B cell (primary cell): ENCODE measurements at regions not wholly inside any gene's neighbourhood (a gene's known extent, or its start where the extent isn't known, plus 50 kb on each side); places are given as distances from the start of the nearest gene placed in this dataset.

Experiments used
- CTCF ChIP-seq: fragments of 200-600 bp; IDR thresholded peaks from one replicate; pipeline ENCODE4 v1.8.0; 2022; ENCODE audit warnings: antibody characterized with exemption, mild to moderate bottlenecking
- EZH2 ChIP-seq: IDR thresholded peaks from 2 replicates; pipeline ENCODE4 v1.6.1; 2012; ENCODE audit warnings: borderline replicate concordance, low read depth, mild to moderate bottlenecking, moderate library complexity, low read length; ENCODE audit not compliant: insufficient read depth, poor library complexity, severe bottlenecking

DNA sequence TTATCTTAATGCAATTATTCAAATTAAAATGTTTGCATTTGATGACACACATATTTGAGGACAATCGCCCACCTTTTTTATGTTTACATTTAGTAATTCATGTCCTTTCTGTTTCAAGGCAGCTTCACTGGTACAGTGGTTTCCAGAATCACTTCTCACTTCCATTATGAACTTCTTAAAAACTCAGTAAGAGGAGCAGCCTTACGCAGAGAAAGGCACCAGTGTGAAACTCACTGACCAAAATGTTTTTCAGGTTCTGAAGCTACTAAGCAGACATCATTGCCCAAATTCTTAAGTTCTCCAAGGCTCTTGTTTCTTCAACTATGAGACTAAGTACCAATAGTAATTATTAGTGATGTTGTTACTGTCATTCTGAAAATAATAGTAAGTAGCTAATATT is 353.1 kb upstream of the CXADR start:
- TF ChIP-seq CTCF (no peak), EZH2 (no peak)
